ENCODE measurements at regions not wholly inside any gene's neighbourhood (a gene's known extent, or its start where the extent isn't known, plus 50 kb on each side); places are given as distances from the start of the nearest gene placed in this dataset.

- no peak for DNase-seq (ENCODE audit: low read depth, low spot score)
- no peak overlapping the region for H3K4me2 ChIP-seq (ENCODE audit: low read length)
- no peak for ATAC-seq
- H3K79me2 ChIP-seq (ENCODE audit: insufficient read depth, low read length), result no peaks in the 10 kb centered on the region
- ChIA-PET POLR2A (no interaction called here), CTCF (no interaction called here), RAD21 (ENCODE audit: low non-redundant PET in 1 of 2, low total read pairs in 2 of 2, uncharacterized antibody in 2 of 2, unreplicated experiment in 2 of 2) (no interaction called here)
- no peak overlapping the region for H3K27ac ChIP-seq (ENCODE audit: low read depth, low read length)
- no peaks in the 10 kb centered on the region for H3K36me3 ChIP-seq (ENCODE audit: control insufficient read depth in 1 of 2, insufficient read depth in 2 of 2, low read length in 2 of 2)
- intact Hi-C loops (cut with micrococcal nuclease), result no loop called here
- peaks cover 5 to 22% of the 10 kb centered on the region in 2 experiments; a peak in 2 of 4 replicates for H3K9me3 ChIP-seq (ENCODE audit: control insufficient read depth in 1 of 2, insufficient read depth in 1 of 2, low read depth in 1 of 2, low read length in 2 of 2)
- H2AFZ ChIP-seq (ENCODE audit: low read depth, low read length, poor library complexity, severe bottlenecking), result no peak overlapping the region
- H3K9ac ChIP-seq (ENCODE audit: low read length), result no peak overlapping the region
- no peaks in the 10 kb centered on the region for H3K9me2 ChIP-seq (ENCODE audit: insufficient read depth)
- H3K27me3 ChIP-seq (ENCODE audit: insufficient read depth, low read length), result no peaks in the 10 kb centered on the region
- H4K20me1 ChIP-seq (ENCODE audit: insufficient read depth), result no peaks in the 10 kb centered on the region
- BruUV-seq (replicated peaks), result no TSS peak
- H3K4me3 ChIP-seq (replicated peaks in 1 of 2; ENCODE audit: low read depth in 1 of 2, low read length in 2 of 2), result no peak overlapping the region
- TF ChIP-seq JUND (IDR thresholded peaks at IDR 0.05), result no peak
- H3K4me1 ChIP-seq (ENCODE audit: control insufficient read depth in 1 of 2, insufficient read depth in 2 of 2, low read length in 2 of 2), result no peaks in the 10 kb centered on the region
These were observed 265.2 kb upstream of the IRX1 start for GRCh38 chr5:3330442-3330841.

DNA sequence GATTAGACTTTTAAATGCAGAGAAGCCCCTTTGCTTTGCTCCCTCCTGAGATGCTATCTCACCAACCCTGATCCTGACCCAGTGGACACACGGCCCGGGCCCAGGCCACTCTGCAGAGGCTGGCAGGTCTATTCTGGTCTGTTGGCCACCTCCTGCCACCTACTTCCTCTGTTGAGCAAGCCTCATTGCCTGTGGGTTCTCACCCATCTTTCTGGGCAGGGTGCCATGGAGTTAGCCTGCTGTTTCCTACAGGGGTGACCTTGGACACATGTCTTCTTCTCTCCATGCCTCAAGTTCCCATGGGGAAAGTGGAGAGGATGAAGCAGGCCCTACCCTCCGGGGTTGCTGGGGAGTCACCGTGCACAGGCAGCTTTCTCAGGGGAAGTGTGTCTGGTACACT lies 266.2 kb upstream of the IRX1 start:
- ChIA-PET POLR2A (no interaction called here), RAD21 (ENCODE audit: low non-redundant PET in 1 of 2, low total read pairs in 2 of 2, uncharacterized antibody in 2 of 2, unreplicated experiment in 2 of 2) (no interaction called here), CTCF (no interaction called here)
- Histone ChIP-seq H3K36me3 (ENCODE audit: control insufficient read depth in 1 of 2, insufficient read depth in 2 of 2, low read length in 2 of 2) (no peaks in the 10 kb centered on the region), H3K4me3 (replicated peaks in 1 of 2; ENCODE audit: low read depth in 1 of 2, low read length in 2 of 2) (no peak overlapping the region), H2AFZ (ENCODE audit: low read depth, low read length, poor library complexity, severe bottlenecking) (no peak overlapping the region), H3K4me2 (ENCODE audit: low read length) (no peak overlapping the region), H3K27me3 (ENCODE audit: insufficient read depth, low read length) (no peaks in the 10 kb centered on the region), H3K9ac (ENCODE audit: low read length) (no peak overlapping the region), H4K20me1 (ENCODE audit: insufficient read depth) (no peaks in the 10 kb centered on the region), H3K79me2 (ENCODE audit: insufficient read depth, low read length) (no peaks in the 10 kb centered on the region), H3K4me1 (ENCODE audit: control insufficient read depth in 1 of 2, insufficient read depth in 2 of 2, low read length in 2 of 2) (no peaks in the 10 kb centered on the region), H3K9me2 (ENCODE audit: insufficient read depth) (no peaks in the 10 kb centered on the region), H3K9me3 (ENCODE audit: control insufficient read depth in 1 of 2, insufficient read depth in 1 of 2, low read depth in 1 of 2, low read length in 2 of 2) (peaks cover 5 to 22% of the 10 kb centered on the region in 2 experiments; a peak in 2 of 4 replicates), H3K27ac (ENCODE audit: low read depth, low read length) (no peak overlapping the region)
- BruUV-seq (replicated peaks), result no TSS peak
- TF ChIP-seq, protein P1, sequence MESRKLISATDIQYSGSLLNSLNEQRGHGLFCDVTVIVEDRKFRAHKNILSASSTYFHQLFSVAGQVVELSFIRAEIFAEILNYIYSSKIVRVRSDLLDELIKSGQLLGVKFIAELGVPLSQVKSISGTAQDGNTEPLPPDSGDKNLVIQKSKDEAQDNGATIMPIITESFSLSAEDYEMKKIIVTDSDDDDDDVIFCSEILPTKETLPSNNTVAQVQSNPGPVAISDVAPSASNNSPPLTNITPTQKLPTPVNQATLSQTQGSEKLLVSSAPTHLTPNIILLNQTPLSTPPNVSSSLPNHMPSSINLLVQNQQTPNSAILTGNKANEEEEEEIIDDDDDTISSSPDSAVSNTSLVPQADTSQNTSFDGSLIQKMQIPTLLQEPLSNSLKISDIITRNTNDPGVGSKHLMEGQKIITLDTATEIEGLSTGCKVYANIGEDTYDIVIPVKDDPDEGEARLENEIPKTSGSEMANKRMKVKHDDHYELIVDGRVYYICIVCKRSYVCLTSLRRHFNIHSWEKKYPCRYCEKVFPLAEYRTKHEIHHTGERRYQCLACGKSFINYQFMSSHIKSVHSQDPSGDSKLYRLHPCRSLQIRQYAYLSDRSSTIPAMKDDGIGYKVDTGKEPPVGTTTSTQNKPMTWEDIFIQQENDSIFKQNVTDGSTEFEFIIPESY (IDR thresholded peaks at IDR 0.05; ENCODE audit: extremely low read depth, insufficient replicate concordance, low read length), result no peak
- TF ChIP-seq ELF1 (IDR thresholded peaks at IDR 0.05; ENCODE audit: borderline replicate concordance, low read depth) (no peak), EZH2phosphoT487 (IDR thresholded peaks at IDR 0.05; ENCODE audit: borderline replicate concordance) (no peak), JUND (IDR thresholded peaks at IDR 0.05) (no peak), TCF7L2 (IDR thresholded peaks at IDR 0.05; ENCODE audit: borderline replicate concordance, extremely low read depth, insufficient read depth, insufficient read length) (no peak), CTCF (IDR thresholded peaks at IDR 0.05 in 2 of 3, conservative IDR thresholded peaks at IDR 0.05 in 1 of 3; ENCODE audit: borderline replicate concordance in 1 of 3, insufficient read depth in 1 of 3, low read depth in 2 of 3, low read length in 2 of 3) (no peak)
- DNase-seq (ENCODE audit: low read depth, low spot score) (no peak), ATAC-seq (no peak)
- intact Hi-C loops (cut with micrococcal nuclease), result no loop called here
